ENCODE measurements at regions not wholly inside any gene's neighbourhood (a gene's known extent, or its start where the extent isn't known, plus 50 kb on each side); places are given as distances from the start of the nearest gene placed in this dataset.
"Not testable (repeated sequence)": the region's sequence is repeated elsewhere in the genome, so short reads cannot be mapped to it uniquely, and the experiment has no call there.

DNA sequence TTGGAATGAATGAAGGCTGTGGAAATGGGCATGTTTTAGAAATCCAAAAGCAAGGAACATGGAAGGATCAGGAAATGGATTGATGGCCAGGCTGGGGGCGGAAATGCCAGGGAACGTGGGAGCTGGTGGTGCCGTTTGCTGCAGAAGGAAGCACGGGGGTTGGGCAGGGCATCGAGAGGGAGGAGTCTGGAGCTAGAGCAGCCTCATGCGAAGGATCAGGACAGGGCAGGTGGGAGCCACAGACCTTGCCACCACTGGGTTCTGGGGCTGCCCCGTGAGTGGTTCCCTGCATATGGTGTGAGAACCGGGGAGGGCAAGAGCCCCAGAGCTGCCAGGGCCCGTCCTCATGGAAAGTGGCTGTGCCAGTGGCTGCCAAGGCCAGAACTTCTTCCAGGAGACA is 193.8 kb upstream of the ZNF32 start:
- H3K27me3 ChIP-seq (ENCODE audit: control insufficient read depth, insufficient read depth, low read length), result no peaks in the 10 kb centered on the region
- no peak overlapping the region for H3K27ac ChIP-seq (ENCODE audit: insufficient read depth, low read length, poor library complexity, severe bottlenecking)
- peaks cover 13% of the 10 kb centered on the region for H3K4me1 ChIP-seq (ENCODE audit: control insufficient read depth, insufficient read depth, low read length, poor library complexity, severe bottlenecking)
- H3K36me3 ChIP-seq (ENCODE audit: control insufficient read depth, insufficient read depth, low read length), result no peaks in the 10 kb centered on the region
- DNase-seq (no peak), ATAC-seq (ENCODE audit: low read depth in 2 of 2) (no peak)
- Mint-ChIP-seq H3K27ac (peak overlapping the region in 1 of 3 donors; percentile 34), H3K4me1 (peaks cover 8 to 22% (median 14%) of the 10 kb centered on the region in 4 donors), H3K27me3 (no peaks in the 10 kb centered on the region), H3K36me3 (no peaks in the 10 kb centered on the region), H3K4me3 (no peak overlapping the region), H3K9me3 (peaks cover 0 to 4% (median 1%) of the 10 kb centered on the region in 7 donors)
- no peak overlapping the region for H3K4me3 ChIP-seq (ENCODE audit: low read depth, low read length)
- H3K9me3 ChIP-seq (ENCODE audit: control insufficient read depth in 2 of 2, low read length in 2 of 2), result no peaks in the 10 kb centered on the region

- H3K27me3 Mint-ChIP-seq, result no peaks in the 10 kb centered on the region
Observed at GRCh38 chr10:43842072-43842471, 193.4 kb upstream of the ZNF32 start.

GRCh38 chr10:43839973-43840372 is 191.3 kb upstream of the ZNF32 start:
- DNase-seq, result no peak
- no peaks in the 10 kb centered on the region for H3K4me1 ChIP-seq (ENCODE audit: control insufficient read depth, insufficient read depth, low read length, poor library complexity, severe bottlenecking)
- no peak overlapping the region for H3K4me3 ChIP-seq (ENCODE audit: low read depth, low read length)
- no peaks in the 10 kb centered on the region for H3K9me3 ChIP-seq (ENCODE audit: control insufficient read depth in 2 of 2, low read length in 2 of 2)
- H3K4me1 Mint-ChIP-seq, result peaks cover 0 to 3% (median 3%) of the 10 kb centered on the region in 4 donors
- H3K4me3 Mint-ChIP-seq, result no peak overlapping the region
- H3K27ac ChIP-seq (ENCODE audit: insufficient read depth, low read length, poor library complexity, severe bottlenecking), result no peak overlapping the region
- no peaks in the 10 kb centered on the region for H3K27me3 ChIP-seq (ENCODE audit: control insufficient read depth, insufficient read depth, low read length)
- no peaks in the 10 kb centered on the region for H3K36me3 ChIP-seq (ENCODE audit: control insufficient read depth, insufficient read depth, low read length)
- no peaks in the 10 kb centered on the region for H3K27me3 Mint-ChIP-seq
- H3K27ac Mint-ChIP-seq, result no peak overlapping the region
- ATAC-seq (ENCODE audit: low read depth in 2 of 2), result no peak
- peaks cover 0 to 2% (median 0%) of the 10 kb centered on the region in 7 donors for H3K9me3 Mint-ChIP-seq
- H3K36me3 Mint-ChIP-seq, result no peaks in the 10 kb centered on the region

More at GRCh38 chr10:43842072-43842471, 193.4 kb upstream of the ZNF32 start:
- Histone ChIP-seq H3K27ac (ENCODE audit: insufficient read depth, low read length, poor library complexity, severe bottlenecking) (no peak overlapping the region), H3K27me3 (ENCODE audit: control insufficient read depth, insufficient read depth, low read length) (no peaks in the 10 kb centered on the region), H3K36me3 (ENCODE audit: control insufficient read depth, insufficient read depth, low read length) (no peaks in the 10 kb centered on the region), H3K9me3 (ENCODE audit: control insufficient read depth in 2 of 2, low read length in 2 of 2) (no peaks in the 10 kb centered on the region), H3K4me1 (ENCODE audit: control insufficient read depth, insufficient read depth, low read length, poor library complexity, severe bottlenecking) (peaks cover 11% of the 10 kb centered on the region), H3K4me3 (ENCODE audit: low read depth, low read length) (no peak overlapping the region)
- no peak overlapping the region for H3K4me3 Mint-ChIP-seq
- no peak overlapping the region for H3K27ac Mint-ChIP-seq
- H3K36me3 Mint-ChIP-seq, result no peaks in the 10 kb centered on the region
- peaks cover 8 to 19% (median 13%) of the 10 kb centered on the region in 4 donors for H3K4me1 Mint-ChIP-seq
- no peak for ATAC-seq (ENCODE audit: low read depth in 2 of 2)
- peaks cover 0 to 4% (median 1%) of the 10 kb centered on the region in 7 donors for H3K9me3 Mint-ChIP-seq
- no peak for DNase-seq

DNA sequence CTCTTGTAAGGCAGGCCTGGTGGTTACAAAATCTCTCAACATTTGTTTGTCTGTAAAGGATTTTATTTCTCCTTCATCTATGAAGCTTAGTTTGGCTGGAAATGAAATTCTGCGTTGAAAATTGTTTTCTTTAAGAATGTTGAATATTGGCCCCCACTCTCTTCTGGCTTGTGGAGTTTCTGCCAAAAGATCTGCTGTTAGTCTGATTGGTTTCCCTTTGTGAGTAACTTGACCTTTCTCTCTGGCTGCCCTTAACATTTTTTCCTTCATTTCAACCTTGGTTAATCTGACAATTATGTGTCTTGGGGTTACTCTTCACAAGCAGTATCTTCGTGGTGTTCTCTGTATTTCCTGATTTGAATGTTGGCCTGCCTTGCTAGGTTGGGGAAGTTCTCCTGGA is 186.1 kb upstream of the ZNF32 start:
- H3K27ac ChIP-seq (ENCODE audit: insufficient read depth, low read length, poor library complexity, severe bottlenecking); H3K9me3 Mint-ChIP-seq; H3K36me3 ChIP-seq (ENCODE audit: control insufficient read depth, insufficient read depth, low read length); DNase-seq; H3K9me3 ChIP-seq (ENCODE audit: control insufficient read depth in 2 of 2, low read length in 2 of 2); H3K36me3 Mint-ChIP-seq; H3K27me3 Mint-ChIP-seq; H3K4me3 Mint-ChIP-seq; H3K27ac Mint-ChIP-seq; H3K4me1 ChIP-seq (ENCODE audit: control insufficient read depth, insufficient read depth, low read length, poor library complexity, severe bottlenecking); ATAC-seq (ENCODE audit: low read depth in 2 of 2); H3K27me3 ChIP-seq (ENCODE audit: control insufficient read depth, insufficient read depth, low read length); H3K4me3 ChIP-seq (ENCODE audit: low read depth, low read length); H3K4me1 Mint-ChIP-seq: not testable (repeated sequence)

DNA sequence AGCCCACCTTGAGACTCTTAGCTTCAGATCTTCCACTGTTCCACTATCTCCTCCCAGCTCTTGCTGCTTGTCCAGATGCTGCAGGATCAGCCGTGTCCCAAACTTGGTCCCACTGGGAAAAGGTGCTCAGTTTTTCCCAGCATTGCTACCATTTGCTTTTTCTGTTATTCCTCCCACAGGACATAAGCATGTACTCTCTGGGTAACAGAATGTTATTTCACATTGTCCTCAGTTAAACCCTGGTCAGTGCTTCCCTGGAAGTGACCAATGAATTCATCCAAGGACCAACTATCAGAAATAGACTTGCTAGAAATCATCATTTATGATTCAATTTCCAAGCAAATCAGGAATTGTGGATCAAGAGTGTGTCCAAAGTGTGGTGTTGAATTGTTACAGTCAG is 179.2 kb upstream of the ZNF32 start:
- Mint-ChIP-seq H3K4me1 (peaks cover 0 to 7% (median 0%) of the 10 kb centered on the region in 4 donors), H3K27me3 (no peaks in the 10 kb centered on the region), H3K27ac (no peak overlapping the region), H3K36me3 (no peaks in the 10 kb centered on the region), H3K4me3 (no peak overlapping the region), H3K9me3 (peaks cover 0 to 5% (median 2%) of the 10 kb centered on the region in 7 donors)
- ATAC-seq (ENCODE audit: low read depth in 2 of 2), result no peak
- no peak overlapping the region for H3K4me3 ChIP-seq (ENCODE audit: low read depth, low read length)
- no peaks in the 10 kb centered on the region for H3K4me1 ChIP-seq (ENCODE audit: control insufficient read depth, insufficient read depth, low read length, poor library complexity, severe bottlenecking)
- no peaks in the 10 kb centered on the region for H3K9me3 ChIP-seq (ENCODE audit: control insufficient read depth in 2 of 2, low read length in 2 of 2)
- DNase-seq, result no peak
- H3K27me3 ChIP-seq (ENCODE audit: control insufficient read depth, insufficient read depth, low read length), result no peaks in the 10 kb centered on the region
- no peak overlapping the region for H3K27ac ChIP-seq (ENCODE audit: insufficient read depth, low read length, poor library complexity, severe bottlenecking)
- no peaks in the 10 kb centered on the region for H3K36me3 ChIP-seq (ENCODE audit: control insufficient read depth, insufficient read depth, low read length)

GRCh38 chr10:43825984-43826383 is 177.3 kb upstream of the ZNF32 start:
- H3K9me3 Mint-ChIP-seq, result peaks cover 0 to 4% (median 1%) of the 10 kb centered on the region in 7 donors

DNA sequence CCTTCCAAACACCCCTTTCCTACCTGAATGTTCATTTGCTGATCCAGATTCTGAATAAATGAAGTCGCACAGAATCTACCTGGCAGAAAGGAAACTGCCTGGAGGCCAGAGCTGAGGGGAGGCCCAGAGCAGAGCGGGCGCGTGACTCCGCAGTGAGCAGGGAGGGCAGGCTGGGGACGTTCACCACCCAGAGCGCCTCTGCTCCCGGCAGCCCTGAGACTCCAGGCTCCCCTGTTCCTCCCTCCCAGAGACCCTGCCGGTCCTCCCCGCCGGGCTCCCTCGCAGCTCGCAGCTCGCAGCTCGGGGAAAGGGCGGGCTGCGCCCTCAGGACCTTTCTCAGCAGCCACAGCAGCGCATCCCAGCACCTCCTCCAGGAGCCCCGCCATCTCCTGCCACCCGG is 176.7 kb upstream of the ZNF32 start:
- H3K4me1 ChIP-seq (ENCODE audit: control insufficient read depth, insufficient read depth, low read length, poor library complexity, severe bottlenecking), result no peaks in the 10 kb centered on the region
- no peaks in the 10 kb centered on the region for H3K9me3 ChIP-seq (ENCODE audit: control insufficient read depth in 2 of 2, low read length in 2 of 2)
- ATAC-seq (ENCODE audit: low read depth in 2 of 2), result no peak
- no peak overlapping the region for H3K4me3 Mint-ChIP-seq
- peaks cover 0 to 7% (median 3%) of the 10 kb centered on the region in 4 donors for H3K4me1 Mint-ChIP-seq
- H3K27me3 ChIP-seq (ENCODE audit: control insufficient read depth, insufficient read depth, low read length), result no peaks in the 10 kb centered on the region
- H3K27ac ChIP-seq (ENCODE audit: insufficient read depth, low read length, poor library complexity, severe bottlenecking), result no peak overlapping the region
- no peak overlapping the region for H3K27ac Mint-ChIP-seq
- no peaks in the 10 kb centered on the region for H3K36me3 Mint-ChIP-seq
- H3K36me3 ChIP-seq (ENCODE audit: control insufficient read depth, insufficient read depth, low read length), result no peaks in the 10 kb centered on the region
- DNase-seq, result no peak
- peaks cover 0 to 4% (median 1%) of the 10 kb centered on the region in 7 donors for H3K9me3 Mint-ChIP-seq
- no peak overlapping the region for H3K4me3 ChIP-seq (ENCODE audit: low read depth, low read length)
- no peaks in the 10 kb centered on the region for H3K27me3 Mint-ChIP-seq

More at GRCh38 chr10:43825984-43826383, 177.3 kb upstream of the ZNF32 start:
- Histone ChIP-seq H3K27me3 (ENCODE audit: control insufficient read depth, insufficient read depth, low read length) (no peaks in the 10 kb centered on the region), H3K36me3 (ENCODE audit: control insufficient read depth, insufficient read depth, low read length) (no peaks in the 10 kb centered on the region), H3K4me1 (ENCODE audit: control insufficient read depth, insufficient read depth, low read length, poor library complexity, severe bottlenecking) (no peaks in the 10 kb centered on the region), H3K9me3 (ENCODE audit: control insufficient read depth in 2 of 2, low read length in 2 of 2) (no peaks in the 10 kb centered on the region), H3K4me3 (ENCODE audit: low read depth, low read length) (no peak overlapping the region), H3K27ac (ENCODE audit: insufficient read depth, low read length, poor library complexity, severe bottlenecking) (no peak overlapping the region)
- Mint-ChIP-seq H3K36me3 (no peaks in the 10 kb centered on the region), H3K4me1 (peaks cover 0 to 7% (median 3%) of the 10 kb centered on the region in 4 donors), H3K27me3 (no peaks in the 10 kb centered on the region), H3K4me3 (no peak overlapping the region), H3K27ac (no peak overlapping the region)
- ATAC-seq (ENCODE audit: low read depth in 2 of 2) (peak in 1 of 2 donors; percentile 20), DNase-seq (no peak)

DNA sequence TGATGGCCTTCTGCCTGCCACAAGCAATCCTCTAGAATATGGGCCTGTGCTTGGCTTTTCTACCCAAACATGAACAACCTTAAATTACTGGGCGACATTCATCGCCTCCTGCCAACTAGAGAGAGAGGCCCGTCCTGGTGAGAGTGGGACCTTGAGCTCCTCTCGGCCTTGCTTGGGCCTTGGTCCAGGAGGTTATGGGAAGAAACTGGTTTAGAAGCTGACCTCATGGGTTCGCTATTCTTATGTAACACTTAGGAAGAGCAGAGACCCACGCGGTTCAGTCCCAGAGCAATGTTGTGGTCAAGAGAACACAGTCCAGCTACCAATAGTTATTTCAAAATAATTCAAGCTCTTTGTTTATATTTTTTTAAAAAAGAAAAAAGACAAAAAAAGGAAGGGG is 176.3 kb upstream of the ZNF32 start:
- no peak overlapping the region for H3K4me3 Mint-ChIP-seq
- ATAC-seq (ENCODE audit: low read depth in 2 of 2) (no peak), DNase-seq (no peak)
- H3K9me3 Mint-ChIP-seq, result peaks cover 0 to 4% (median 1%) of the 10 kb centered on the region in 7 donors
- peaks cover 0 to 7% (median 3%) of the 10 kb centered on the region in 4 donors for H3K4me1 Mint-ChIP-seq
- Histone ChIP-seq H3K36me3 (ENCODE audit: control insufficient read depth, insufficient read depth, low read length) (no peaks in the 10 kb centered on the region), H3K4me3 (ENCODE audit: low read depth, low read length) (no peak overlapping the region), H3K4me1 (ENCODE audit: control insufficient read depth, insufficient read depth, low read length, poor library complexity, severe bottlenecking) (no peaks in the 10 kb centered on the region), H3K9me3 (ENCODE audit: control insufficient read depth in 2 of 2, low read length in 2 of 2) (no peaks in the 10 kb centered on the region), H3K27me3 (ENCODE audit: control insufficient read depth, insufficient read depth, low read length) (no peaks in the 10 kb centered on the region), H3K27ac (ENCODE audit: insufficient read depth, low read length, poor library complexity, severe bottlenecking) (no peak overlapping the region)
- no peak overlapping the region for H3K27ac Mint-ChIP-seq
- no peaks in the 10 kb centered on the region for H3K27me3 Mint-ChIP-seq
- H3K36me3 Mint-ChIP-seq, result no peaks in the 10 kb centered on the region
